Ureter (tissue), 1 donor: ENCODE measurements at regions not wholly inside any gene's neighbourhood (a gene's known extent, or its start where the extent isn't known, plus 50 kb on each side); places are given as distances from the start of the nearest gene placed in this dataset.
"Not testable (repeated sequence)": the region's sequence is repeated elsewhere in the genome, so short reads cannot be mapped to it uniquely, and the experiment has no call there.

Source experiments
- DNase-seq: peaks from one replicate; pipeline ENCODE4 v3.0.0-alpha.2; 2020; ENCODE audit warnings: low spot score
- donor health status: DM: yes; HTN: yes; CAD: no.

- no peak for DNase-seq
These were observed 61.7 kb upstream of the SHB start for GRCh38 chr9:38130724-38131123.

DNA sequence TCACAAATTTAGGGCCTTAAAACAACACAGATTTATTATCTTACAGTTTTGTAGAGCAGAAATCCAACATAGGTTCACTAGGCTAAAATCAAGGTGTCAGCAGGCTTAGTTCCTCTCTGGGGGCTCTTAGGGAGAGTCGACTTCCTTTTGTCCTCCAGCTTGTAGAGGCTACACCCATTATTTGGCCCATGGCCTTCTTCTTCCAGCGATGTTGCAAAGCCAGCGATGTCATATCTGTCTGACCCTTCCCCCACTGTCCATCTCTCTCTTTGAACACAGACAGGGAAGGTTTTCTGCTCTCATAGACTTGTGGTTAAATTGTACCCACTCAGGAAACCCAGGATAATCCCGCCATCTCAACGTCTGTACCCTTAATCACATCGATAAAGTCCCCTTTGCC, 60.3 kb upstream of the SHB start:
- DNase-seq = no peak

- DNase-seq = no peak
These were observed 59.8 kb upstream of the SHB start for GRCh38 chr9:38128752-38129270.

DNA sequence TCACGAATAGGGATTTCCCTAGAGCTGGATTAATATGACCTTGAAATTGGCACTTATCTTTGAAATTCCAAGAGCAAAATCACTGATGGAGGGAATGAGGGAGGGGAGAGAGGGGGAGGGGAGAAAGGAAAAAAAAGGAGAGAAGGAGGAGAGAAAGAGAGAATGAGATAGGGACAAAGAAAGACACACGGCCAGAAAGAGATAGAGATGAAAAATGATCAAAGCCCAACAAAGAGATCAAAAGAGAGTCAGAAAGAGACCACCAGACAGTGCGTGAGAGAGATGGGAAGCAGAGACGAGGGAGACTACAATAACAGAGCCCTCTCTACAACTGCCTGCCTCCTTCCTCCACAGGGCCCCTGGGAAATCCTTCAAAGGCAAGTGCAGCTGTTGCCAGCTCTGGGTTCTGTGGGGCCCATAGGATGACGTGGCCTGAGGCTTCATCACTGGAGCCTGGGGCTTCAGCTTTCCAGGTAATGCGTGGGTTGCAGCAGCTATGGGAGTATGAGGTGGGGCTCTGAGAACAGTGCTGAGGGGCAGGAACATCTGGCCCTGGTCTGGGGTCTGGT, 58.3 kb upstream of the SHB start:
- DNase-seq = no peak

DNA sequence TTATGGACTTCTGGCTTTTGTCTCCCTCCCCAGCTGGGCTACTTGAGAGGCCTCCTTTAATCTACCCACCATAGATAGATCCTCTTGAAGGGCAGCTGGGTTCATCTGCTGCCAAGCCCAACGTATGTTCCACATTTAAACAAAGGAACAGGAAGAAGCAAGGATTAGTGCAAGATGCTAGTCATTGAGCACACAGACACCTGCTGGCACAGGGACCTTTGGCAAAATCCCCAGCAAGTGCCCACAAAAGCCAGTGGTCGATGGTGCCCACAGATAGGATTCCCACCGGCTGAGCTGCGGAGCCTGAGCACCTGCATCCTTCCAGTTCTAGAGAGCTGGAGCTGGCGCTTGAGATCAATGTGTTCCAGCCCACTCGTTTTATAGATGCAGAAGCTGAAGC, 57.7 kb upstream of the SHB start:
- DNase-seq = no peak

GRCh38 chr9:38125889-38126288, 56.9 kb upstream of the SHB start:
- no peak for DNase-seq

- not testable (repeated sequence) for DNase-seq
These were observed 54.3 kb upstream of the SHB start for GRCh38 chr9:38123359-38123758.

DNA sequence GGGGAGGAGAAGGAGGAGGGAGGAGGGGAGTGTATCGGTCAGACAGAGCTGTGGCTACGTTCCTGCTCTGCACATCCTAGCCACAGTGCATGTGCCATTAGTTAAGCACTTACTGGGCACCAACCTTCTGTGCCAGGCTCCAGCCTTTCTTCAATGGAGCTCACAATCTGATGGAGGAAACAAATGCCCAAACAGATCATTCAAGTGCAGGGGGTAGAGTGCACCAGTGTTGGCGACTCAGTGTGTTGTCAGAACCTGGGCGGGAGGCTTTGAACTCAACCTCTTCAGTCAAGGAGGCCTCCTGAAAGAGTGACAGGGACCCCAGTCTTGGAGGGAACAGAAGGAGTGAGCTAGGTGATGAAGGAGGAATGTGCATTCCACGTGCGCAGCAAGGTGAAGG, 51.9 kb upstream of the SHB start:
- DNase-seq = no peak

DNA sequence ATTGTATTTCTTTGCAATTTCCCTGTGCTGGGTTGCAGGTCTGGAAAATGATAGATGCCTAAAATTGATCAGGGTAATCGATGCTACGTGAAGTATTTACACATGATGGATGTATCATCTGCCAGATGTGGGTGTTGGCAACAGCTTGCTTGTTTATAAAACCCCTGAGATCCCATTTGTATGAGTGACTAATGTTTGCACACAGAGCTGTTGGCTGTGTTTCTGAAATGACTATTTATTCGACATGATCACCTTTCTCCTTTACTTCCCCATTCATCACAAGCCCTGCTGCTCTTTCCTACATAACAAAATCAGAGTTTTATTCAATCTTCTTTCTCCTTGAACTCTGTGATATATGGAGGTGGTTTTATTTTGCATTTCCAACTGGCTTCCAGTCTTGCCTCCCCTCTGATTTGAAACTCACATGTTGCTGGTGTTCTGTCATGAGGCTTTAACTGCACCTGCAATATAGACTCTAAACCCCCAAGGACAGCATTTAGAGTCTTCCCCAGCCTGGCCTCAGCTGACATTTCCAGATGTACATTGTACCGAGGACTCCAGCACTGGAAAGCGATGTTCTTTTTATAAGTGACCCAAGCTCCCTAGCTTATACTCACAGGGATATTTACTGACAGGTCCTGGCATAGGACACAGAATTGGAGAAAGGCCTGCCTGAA, 50.7 kb upstream of the SHB start:
- peak; percentile 10 for DNase-seq

DNA sequence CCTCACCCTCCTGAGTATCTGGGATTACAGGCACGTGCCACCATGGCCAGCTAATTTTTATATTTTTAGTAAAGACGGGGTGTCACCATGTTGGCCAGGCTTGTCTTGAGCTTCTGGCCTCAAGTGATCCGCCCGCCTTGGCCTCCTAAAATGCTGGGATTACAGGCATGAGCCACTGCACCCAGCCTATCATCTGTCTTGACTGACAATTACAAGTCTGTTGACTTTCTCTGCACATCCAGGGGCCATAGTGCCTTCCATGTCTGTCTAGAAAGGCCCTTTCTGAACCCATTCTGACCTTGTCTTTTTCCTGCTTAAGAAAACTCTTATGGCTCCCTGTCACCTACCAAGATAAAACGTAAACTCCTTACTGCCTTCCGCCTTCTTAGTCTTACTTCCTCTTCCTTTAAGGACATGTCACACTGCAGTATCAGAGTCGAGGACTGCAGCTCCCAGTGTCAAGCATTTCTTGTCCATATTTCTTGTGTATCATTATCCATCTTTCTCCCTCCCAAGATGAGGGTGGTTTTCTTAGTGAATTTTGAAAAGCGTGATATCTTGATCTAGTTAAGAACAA, 49.9 kb upstream of the SHB start:
- peak; percentile 24 for DNase-seq
